ENCODE measurements at regions not wholly inside any gene's neighbourhood (a gene's known extent, or its start where the extent isn't known, plus 50 kb on each side); places are given as distances from the start of the nearest gene placed in this dataset.

- no peak overlapping the region for H3K27ac Mint-ChIP-seq
- intact Hi-C loops (cut with micrococcal nuclease): no loop called here
- no peak overlapping the region for H3K4me3 Mint-ChIP-seq
- no peaks in the 10 kb centered on the region for H3K27me3 Mint-ChIP-seq (ENCODE audit: insufficient read depth)
- DNase-seq (ENCODE audit: low spot score): no peak
- H3K4me1 Mint-ChIP-seq (ENCODE audit: low read depth): no peaks in the 10 kb centered on the region
- no peaks in the 10 kb centered on the region for H3K36me3 Mint-ChIP-seq (ENCODE audit: low read depth)
- no peaks in the 10 kb centered on the region for H3K9me3 Mint-ChIP-seq
Measured at GRCh38 chr1:219687779-219688178, 74.9 kb upstream of the ZC3H11B start.

GRCh38 chr1:219686171-219686570 is 73.3 kb upstream of the ZC3H11B start:
- Mint-ChIP-seq H3K9me3 (no peaks in the 10 kb centered on the region), H3K4me1 (ENCODE audit: low read depth) (no peaks in the 10 kb centered on the region), H3K27me3 (ENCODE audit: insufficient read depth) (no peaks in the 10 kb centered on the region), H3K36me3 (ENCODE audit: low read depth) (no peaks in the 10 kb centered on the region), H3K27ac (no peak overlapping the region), H3K4me3 (no peak overlapping the region)
- intact Hi-C loops (cut with micrococcal nuclease): no loop called here
- DNase-seq (ENCODE audit: low spot score): no peak

GRCh38 chr1:219682788-219683187 is 69.9 kb upstream of the ZC3H11B start:
- no peak overlapping the region for H3K4me3 Mint-ChIP-seq
- H3K9me3 Mint-ChIP-seq: no peaks in the 10 kb centered on the region
- no peak for DNase-seq (ENCODE audit: low spot score)
- no peaks in the 10 kb centered on the region for H3K36me3 Mint-ChIP-seq (ENCODE audit: low read depth)
- H3K27ac Mint-ChIP-seq: no peak overlapping the region
- H3K27me3 Mint-ChIP-seq (ENCODE audit: insufficient read depth): no peaks in the 10 kb centered on the region
- intact Hi-C loops (cut with micrococcal nuclease): no loop called here
- no peaks in the 10 kb centered on the region for H3K4me1 Mint-ChIP-seq (ENCODE audit: low read depth)

GRCh38 chr1:219681876-219682275 is 69.0 kb upstream of the ZC3H11B start:
- H3K36me3 Mint-ChIP-seq (ENCODE audit: low read depth): no peaks in the 10 kb centered on the region
- intact Hi-C loops (cut with micrococcal nuclease): no loop called here

GRCh38 chr1:219676012-219676765 is 63.3 kb upstream of the ZC3H11B start:
- intact Hi-C loops (cut with micrococcal nuclease): no loop called here
- H3K36me3 Mint-ChIP-seq (ENCODE audit: low read depth): no peaks in the 10 kb centered on the region
- H3K27ac Mint-ChIP-seq: no peak overlapping the region
- no peaks in the 10 kb centered on the region for H3K27me3 Mint-ChIP-seq (ENCODE audit: insufficient read depth)
- no peak for DNase-seq (ENCODE audit: low spot score)
- H3K9me3 Mint-ChIP-seq: no peaks in the 10 kb centered on the region
- no peaks in the 10 kb centered on the region for H3K4me1 Mint-ChIP-seq (ENCODE audit: low read depth)
- H3K4me3 Mint-ChIP-seq: no peak overlapping the region

More at GRCh38 chr1:219681876-219682275, 69.0 kb upstream of the ZC3H11B start:
- Mint-ChIP-seq H3K4me1 (ENCODE audit: low read depth) (no peaks in the 10 kb centered on the region), H3K27ac (no peak overlapping the region), H3K27me3 (ENCODE audit: insufficient read depth) (no peaks in the 10 kb centered on the region), H3K4me3 (no peak overlapping the region), H3K9me3 (no peaks in the 10 kb centered on the region)
- DNase-seq (ENCODE audit: low spot score): no peak

- Mint-ChIP-seq H3K36me3 (ENCODE audit: low read depth) (no peaks in the 10 kb centered on the region), H3K4me3 (no peak overlapping the region), H3K4me1 (ENCODE audit: low read depth) (no peaks in the 10 kb centered on the region), H3K9me3 (no peaks in the 10 kb centered on the region), H3K27me3 (ENCODE audit: insufficient read depth) (no peaks in the 10 kb centered on the region), H3K27ac (no peak overlapping the region)
- no peak for DNase-seq (ENCODE audit: low spot score)
- intact Hi-C loops (cut with micrococcal nuclease): loop anchor here (5.0 kb wide), 1 partner anchor 622 kb away; no protein-coding TSS in a partner anchor
Measured at GRCh38 chr1:219670426-219671149, 57.7 kb upstream of the ZC3H11B start.

GRCh38 chr1:219669556-219669955 is 56.7 kb upstream of the ZC3H11B start:
- Mint-ChIP-seq H3K27ac (no peak overlapping the region), H3K4me3 (no peak overlapping the region)

GRCh38 chr1:219669042-219669441 is 56.1 kb upstream of the ZC3H11B start:
- intact Hi-C loops (cut with micrococcal nuclease): loop anchor here (10.0 kb wide), 1 partner anchor 1324 kb away; the partner anchor contains the start of gene TGFB2
- no peak for DNase-seq (ENCODE audit: low spot score)
- Mint-ChIP-seq H3K4me3 (no peak overlapping the region), H3K27me3 (ENCODE audit: insufficient read depth) (no peaks in the 10 kb centered on the region), H3K27ac (no peak overlapping the region), H3K4me1 (ENCODE audit: low read depth) (no peaks in the 10 kb centered on the region), H3K9me3 (no peaks in the 10 kb centered on the region), H3K36me3 (ENCODE audit: low read depth) (no peaks in the 10 kb centered on the region)

More at GRCh38 chr1:219669556-219669955, 56.7 kb upstream of the ZC3H11B start:
- H3K4me1 Mint-ChIP-seq (ENCODE audit: low read depth): no peaks in the 10 kb centered on the region
- H3K27me3 Mint-ChIP-seq (ENCODE audit: insufficient read depth): no peaks in the 10 kb centered on the region
- intact Hi-C loops (cut with micrococcal nuclease): loop anchor here (10.0 kb wide), 1 partner anchor 1325 kb away; the partner anchor contains the start of gene TGFB2
- DNase-seq (ENCODE audit: low spot score): no peak
- H3K36me3 Mint-ChIP-seq (ENCODE audit: low read depth): no peaks in the 10 kb centered on the region
- no peaks in the 10 kb centered on the region for H3K9me3 Mint-ChIP-seq

- Mint-ChIP-seq H3K4me1 (ENCODE audit: low read depth) (no peaks in the 10 kb centered on the region), H3K27me3 (ENCODE audit: insufficient read depth) (no peaks in the 10 kb centered on the region), H3K4me3 (no peak overlapping the region), H3K9me3 (no peaks in the 10 kb centered on the region), H3K36me3 (ENCODE audit: low read depth) (no peaks in the 10 kb centered on the region), H3K27ac (no peak overlapping the region)
- DNase-seq (ENCODE audit: low spot score): no peak
- intact Hi-C loops (cut with micrococcal nuclease): loop anchor here (10.0 kb wide), 1 partner anchor 1324 kb away; the partner anchor contains the start of gene TGFB2
Measured at GRCh38 chr1:219668446-219668845, 55.5 kb upstream of the ZC3H11B start.

- H3K4me3 Mint-ChIP-seq: no peak overlapping the region
- intact Hi-C loops (cut with micrococcal nuclease): loop anchor here (10.0 kb wide), 1 partner anchor 1321 kb away; the partner anchor contains the start of gene TGFB2
- no peaks in the 10 kb centered on the region for H3K36me3 Mint-ChIP-seq (ENCODE audit: low read depth)
- peaks cover 2% of the 10 kb centered on the region for H3K27me3 Mint-ChIP-seq (ENCODE audit: insufficient read depth)
- no peak for DNase-seq (ENCODE audit: low spot score)
- no peak overlapping the region for H3K27ac Mint-ChIP-seq
- no peaks in the 10 kb centered on the region for H3K4me1 Mint-ChIP-seq (ENCODE audit: low read depth)
- no peaks in the 10 kb centered on the region for H3K9me3 Mint-ChIP-seq
Measured at GRCh38 chr1:219666242-219666641, 53.3 kb upstream of the ZC3H11B start.

- Mint-ChIP-seq H3K27me3 (ENCODE audit: insufficient read depth) (peaks cover 2% of the 10 kb centered on the region), H3K4me1 (ENCODE audit: low read depth) (peaks cover 6% of the 10 kb centered on the region), H3K9me3 (no peaks in the 10 kb centered on the region), H3K27ac (no peak overlapping the region), H3K36me3 (ENCODE audit: low read depth) (no peaks in the 10 kb centered on the region), H3K4me3 (no peak overlapping the region)
- intact Hi-C loops (cut with micrococcal nuclease): loop anchor here (10.0 kb wide), 1 partner anchor 1320 kb away; the partner anchor contains the start of gene TGFB2
- no peak for DNase-seq (ENCODE audit: low spot score)
Measured at GRCh38 chr1:219665089-219665488, 52.2 kb upstream of the ZC3H11B start.

- Mint-ChIP-seq H3K9me3 (no peaks in the 10 kb centered on the region), H3K27me3 (ENCODE audit: insufficient read depth) (peaks cover 4% of the 10 kb centered on the region), H3K27ac (no peak overlapping the region), H3K4me3 (no peak overlapping the region), H3K4me1 (ENCODE audit: low read depth) (peaks cover 6% of the 10 kb centered on the region), H3K36me3 (ENCODE audit: low read depth) (no peaks in the 10 kb centered on the region)
- intact Hi-C loops (cut with micrococcal nuclease): loop anchor here (10.0 kb wide), 1 partner anchor 1320 kb away; the partner anchor contains the start of gene TGFB2
- DNase-seq (ENCODE audit: low spot score): no peak
Measured at GRCh38 chr1:219664310-219665029, 51.6 kb upstream of the ZC3H11B start.
